ENCODE measurements at regions not wholly inside any gene's neighbourhood (a gene's known extent, or its start where the extent isn't known, plus 50 kb on each side); places are given as distances from the start of the nearest gene placed in this dataset.

GRCh38 chr1:193633093-193633492 lies 446.7 kb upstream of the B3GALT2 start:
- TF ChIP-seq GATA2 (IDR thresholded peaks at IDR 0.05; ENCODE audit: low read depth, low read length) (no peak), GATA3 (IDR thresholded peaks at IDR 0.05; ENCODE audit: low read depth, low read length) (no peak)
